Esophagus muscularis mucosa (tissue), 3 donors: ENCODE measurements at regions not wholly inside any gene's neighbourhood (a gene's known extent, or its start where the extent isn't known, plus 50 kb on each side); places are given as distances from the start of the nearest gene placed in this dataset.

Experiments used
- CTCF ChIP-seq, 3 experiments: fragments of 200-600 bp in 2 of 3; fragments of 450-650 bp in 1 of 3; sonication (generic) in 2 of 3; IDR thresholded peaks; one replicate each; pipeline ENCODE4 v1.5.1; 2017 to 2019; ENCODE audit warnings: antibody characterized with exemption in 3 of 3, mild to moderate bottlenecking in 2 of 3, moderate library complexity in 1 of 3
- POLR2AphosphoS5 ChIP-seq, 2 donors: sonication (generic); formaldehyde crosslinking; IDR thresholded peaks; one replicate each; pipeline ENCODE4 v1.6.1; 2017; ENCODE audit warnings: antibody characterized with exemption in 2 of 2

GRCh38 chr20:5413394-5413793 lies 96.6 kb upstream of the PROKR2 start:
- no peak for TF ChIP-seq POLR2AphosphoS5 (IDR thresholded peaks at IDR 0.05)
- no peak for TF ChIP-seq CTCF (IDR thresholded peaks at IDR 0.05)
